NCI-H2196 (cell line): ENCODE measurements at regions not wholly inside any gene's neighbourhood (a gene's known extent, or its start where the extent isn't known, plus 50 kb on each side); places are given as distances from the start of the nearest gene placed in this dataset.
"Not testable (repeated sequence)": the region's sequence is repeated elsewhere in the genome, so short reads cannot be mapped to it uniquely, and the experiment has no call there.

Experiments
- DNase-seq: peaks from one replicate; lab custom pipeline; 2025; ENCODE audit not compliant: unreplicated experiment; lab: John Stamatoyannopoulos, UW

DNA sequence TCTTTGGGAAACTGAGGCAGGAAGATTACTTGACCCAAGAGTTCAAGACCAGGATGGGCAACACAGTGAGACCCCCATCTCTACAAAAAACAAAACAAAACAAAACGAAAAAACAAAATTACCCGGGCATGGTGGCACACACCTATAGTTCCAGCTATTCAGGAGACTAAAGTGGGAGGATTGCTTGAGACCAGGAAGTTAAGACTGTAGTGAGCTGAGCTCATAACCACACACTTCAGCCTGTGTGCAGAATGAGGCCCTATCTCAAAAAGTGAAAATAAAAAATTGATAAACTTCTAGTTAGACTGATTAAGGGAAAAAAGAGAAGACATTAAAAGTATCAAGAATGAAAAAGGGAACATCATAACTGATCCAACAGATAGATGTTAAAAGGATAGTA is 154.0 kb downstream of the RHOU start:
- DNase-seq: no peak

- no peak for DNase-seq
Measured at GRCh38 chr1:228891272-228892034, 156.2 kb downstream of the RHOU start.

- DNase-seq: not testable (repeated sequence)
Measured at GRCh38 chr1:228892200-228892599, 156.9 kb downstream of the RHOU start.

DNA sequence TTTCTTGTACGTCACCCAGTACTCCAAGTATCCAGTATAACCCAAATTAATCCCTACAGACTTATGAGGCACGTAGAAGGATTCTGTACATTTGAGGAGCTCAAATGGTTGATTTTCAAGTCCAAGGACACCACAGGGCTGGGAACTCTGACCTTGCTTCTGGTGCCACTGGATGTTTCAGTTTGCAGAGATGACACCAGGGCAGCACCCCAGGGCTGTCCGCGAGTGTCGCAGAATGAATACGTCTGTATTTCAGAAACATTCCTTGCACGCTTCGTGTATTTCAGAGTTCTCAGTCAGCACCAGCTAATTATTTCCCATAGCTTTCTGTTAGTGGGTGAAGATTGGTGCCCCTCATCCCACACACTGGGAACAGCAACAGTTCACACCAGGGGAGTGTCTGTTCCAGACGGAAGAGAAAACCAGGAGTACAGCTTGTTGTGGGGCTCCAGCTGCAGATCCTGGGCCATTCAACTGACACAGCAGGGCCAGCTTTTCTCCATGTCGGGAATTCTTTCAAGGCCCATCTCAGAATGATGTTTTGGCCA is 159.2 kb downstream of the RHOU start:
- no peak for DNase-seq

GRCh38 chr1:228897901-228898300 is 162.6 kb downstream of the RHOU start:
- no peak for DNase-seq

- DNase-seq: no peak
Measured at GRCh38 chr1:228898582-228898992, 163.3 kb downstream of the RHOU start.

- no peak for DNase-seq
Measured at GRCh38 chr1:228899421-228899956, 164.2 kb downstream of the RHOU start.

DNA sequence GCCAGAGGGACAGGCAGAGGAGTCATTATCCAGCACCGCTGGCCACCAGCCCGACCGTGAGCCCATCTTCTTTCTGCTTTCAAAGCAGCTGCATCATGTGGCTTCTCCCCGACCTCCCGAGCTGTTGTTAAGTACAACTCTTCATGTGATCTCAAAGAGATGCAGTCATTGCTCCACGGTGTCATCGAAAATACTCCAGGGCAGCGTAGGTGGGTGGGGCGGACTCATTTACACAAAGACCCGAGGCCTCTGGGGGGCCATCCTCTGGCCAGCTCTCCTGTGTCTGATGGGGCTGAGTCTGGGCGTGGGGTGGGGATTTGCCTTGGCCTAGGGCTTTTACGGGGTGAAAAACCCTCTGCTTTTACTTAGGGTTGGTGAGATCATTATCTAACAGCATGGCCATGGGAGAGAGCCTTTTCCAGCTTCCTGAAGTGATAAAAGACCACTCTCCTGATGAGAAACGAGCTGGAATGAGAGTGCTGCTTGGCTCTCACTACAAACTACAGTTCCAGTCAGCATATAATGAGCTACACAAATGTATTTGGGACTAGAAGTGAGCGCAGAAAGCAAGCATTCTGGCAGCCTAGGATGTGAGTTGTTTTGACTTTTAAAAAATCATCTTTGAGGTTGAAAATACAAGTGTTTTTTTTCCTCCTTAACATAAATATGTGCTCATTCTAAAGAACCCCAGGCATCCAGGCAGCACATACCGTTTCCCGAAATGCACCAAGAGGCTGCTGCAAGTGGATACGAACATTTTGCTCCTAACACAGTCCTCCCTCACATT is 165.0 kb downstream of the RHOU start:
- no peak for DNase-seq

- no peak for DNase-seq
Measured at GRCh38 chr1:228900886-228901392, 165.7 kb downstream of the RHOU start.

DNA sequence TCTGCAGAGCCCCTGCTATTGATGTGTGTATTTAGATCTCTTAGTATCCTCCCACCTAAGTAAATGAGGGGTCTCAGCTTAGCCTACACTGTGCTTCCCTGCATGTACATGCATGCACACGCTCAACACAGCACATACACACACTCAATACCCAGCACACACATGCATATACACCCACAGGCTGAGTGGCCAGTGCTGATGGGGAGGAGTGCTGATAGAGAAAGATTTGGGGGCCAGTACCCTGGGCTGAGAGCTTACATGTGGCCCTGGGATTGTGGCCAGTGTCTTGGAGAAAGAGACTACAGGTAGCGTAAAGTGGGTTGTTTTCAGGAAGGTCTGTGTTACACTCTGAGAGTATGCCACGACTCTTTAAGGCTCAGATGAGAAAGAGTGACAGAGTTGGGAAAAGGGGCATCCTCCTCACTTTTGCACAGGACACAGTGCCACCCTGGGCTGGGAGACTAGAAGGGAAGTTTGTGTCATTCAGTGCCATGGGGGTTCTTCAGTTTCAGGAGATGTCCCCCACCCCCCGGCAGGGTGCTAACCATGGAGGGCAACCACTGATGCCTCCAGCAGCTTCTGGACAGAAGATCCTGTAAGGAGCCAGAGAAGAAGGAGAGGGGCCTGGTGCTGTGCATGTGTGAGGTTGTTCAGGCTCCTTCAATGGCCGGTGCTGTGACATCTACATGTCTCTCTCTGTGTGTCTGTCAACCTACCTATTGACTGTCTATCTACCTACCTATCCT is 166.8 kb downstream of the RHOU start:
- DNase-seq: no peak

DNA sequence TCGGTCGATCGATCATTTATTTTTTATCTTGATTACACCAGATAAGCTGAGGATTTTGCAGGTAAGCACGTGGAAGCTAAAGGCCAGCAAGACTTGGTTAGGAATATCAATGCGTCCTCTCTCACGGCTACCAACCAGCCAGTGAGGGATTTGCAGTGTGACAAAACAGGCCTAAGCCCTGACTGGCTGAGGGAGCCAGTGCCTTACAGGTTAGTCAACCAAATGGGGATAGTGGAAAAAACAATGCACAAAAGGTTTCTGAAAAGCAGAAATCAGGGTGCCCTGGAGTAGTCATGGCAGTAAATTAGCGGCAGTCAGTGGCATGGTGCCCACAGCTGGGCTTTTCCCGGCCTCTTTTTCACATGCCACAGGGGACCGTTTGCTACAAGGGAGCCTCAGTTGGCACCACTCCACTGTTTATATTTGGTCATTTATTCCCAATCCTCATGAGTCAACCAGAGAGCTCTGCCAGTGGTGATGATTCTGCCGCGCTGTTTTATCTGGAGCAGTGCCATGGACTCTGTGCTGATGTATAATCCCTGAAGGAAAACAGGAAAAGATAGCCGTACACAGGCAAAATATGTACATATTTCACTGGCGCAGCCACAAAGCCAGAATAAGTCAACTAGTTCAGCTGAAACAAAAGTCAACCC is 167.6 kb downstream of the RHOU start:
- DNase-seq: peak; percentile 87

GRCh38 chr1:228903434-228904071 is 168.3 kb downstream of the RHOU start:
- no peak for DNase-seq

- no peak for DNase-seq
Measured at GRCh38 chr1:228904222-228904621, 168.9 kb downstream of the RHOU start.

- no peak for DNase-seq
Measured at GRCh38 chr1:228905701-228906101, 170.4 kb downstream of the RHOU start.

- no peak for DNase-seq
Measured at GRCh38 chr1:228906223-228906860, 171.1 kb downstream of the RHOU start.

DNA sequence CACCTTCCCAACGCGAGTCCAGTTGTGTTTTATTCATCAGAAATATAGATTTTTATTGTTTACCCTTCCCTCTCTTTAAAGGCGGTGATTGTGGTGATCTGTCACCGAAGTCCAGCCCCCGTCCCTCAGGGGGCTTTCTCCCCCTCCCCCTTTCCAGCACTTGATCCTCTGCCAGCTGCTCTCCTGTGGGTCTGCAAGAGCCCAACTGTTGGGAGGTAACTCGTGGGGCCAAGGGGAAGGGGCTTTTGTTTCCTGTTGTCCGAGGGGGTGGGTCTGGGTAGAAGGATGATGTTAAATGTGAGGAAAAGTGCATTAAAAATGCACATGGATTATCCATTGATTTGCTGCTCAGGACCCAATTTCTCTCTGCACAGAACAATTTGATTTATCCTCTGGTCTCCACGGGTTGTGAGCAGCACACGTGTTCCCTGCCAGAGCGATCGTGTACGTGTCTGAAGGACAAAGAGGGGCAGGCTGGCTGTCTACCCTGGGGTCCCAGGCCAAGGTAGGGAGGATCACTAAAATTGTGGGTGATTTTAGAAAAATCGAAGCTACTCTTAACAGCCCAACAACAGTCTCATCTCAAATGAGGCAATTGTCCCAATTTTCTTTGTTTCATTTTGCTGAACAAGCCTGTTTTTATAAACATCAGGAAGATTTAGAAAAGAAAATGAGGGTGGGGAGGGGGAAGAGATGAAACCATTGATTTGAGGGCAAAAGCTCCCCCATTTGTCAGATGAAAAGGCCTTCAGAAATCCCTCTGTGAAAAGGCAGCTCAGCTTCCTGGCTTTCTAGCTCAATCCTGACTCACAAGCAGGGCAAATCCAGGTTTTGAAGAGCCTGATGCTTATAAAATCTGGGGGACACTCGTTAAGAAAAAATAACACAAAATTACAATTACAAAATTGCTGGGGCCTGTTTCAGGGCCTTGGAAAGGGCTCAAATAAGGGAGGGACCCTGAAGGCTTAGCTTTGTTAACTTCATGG is 176.2 kb downstream of the RHOU start:
- no peak for DNase-seq

- DNase-seq: no peak
Measured at GRCh38 chr1:228913626-228914414, 178.5 kb downstream of the RHOU start.
